ENCODE measurements at regions not wholly inside any gene's neighbourhood (a gene's known extent, or its start where the extent isn't known, plus 50 kb on each side); places are given as distances from the start of the nearest gene placed in this dataset.

DNA sequence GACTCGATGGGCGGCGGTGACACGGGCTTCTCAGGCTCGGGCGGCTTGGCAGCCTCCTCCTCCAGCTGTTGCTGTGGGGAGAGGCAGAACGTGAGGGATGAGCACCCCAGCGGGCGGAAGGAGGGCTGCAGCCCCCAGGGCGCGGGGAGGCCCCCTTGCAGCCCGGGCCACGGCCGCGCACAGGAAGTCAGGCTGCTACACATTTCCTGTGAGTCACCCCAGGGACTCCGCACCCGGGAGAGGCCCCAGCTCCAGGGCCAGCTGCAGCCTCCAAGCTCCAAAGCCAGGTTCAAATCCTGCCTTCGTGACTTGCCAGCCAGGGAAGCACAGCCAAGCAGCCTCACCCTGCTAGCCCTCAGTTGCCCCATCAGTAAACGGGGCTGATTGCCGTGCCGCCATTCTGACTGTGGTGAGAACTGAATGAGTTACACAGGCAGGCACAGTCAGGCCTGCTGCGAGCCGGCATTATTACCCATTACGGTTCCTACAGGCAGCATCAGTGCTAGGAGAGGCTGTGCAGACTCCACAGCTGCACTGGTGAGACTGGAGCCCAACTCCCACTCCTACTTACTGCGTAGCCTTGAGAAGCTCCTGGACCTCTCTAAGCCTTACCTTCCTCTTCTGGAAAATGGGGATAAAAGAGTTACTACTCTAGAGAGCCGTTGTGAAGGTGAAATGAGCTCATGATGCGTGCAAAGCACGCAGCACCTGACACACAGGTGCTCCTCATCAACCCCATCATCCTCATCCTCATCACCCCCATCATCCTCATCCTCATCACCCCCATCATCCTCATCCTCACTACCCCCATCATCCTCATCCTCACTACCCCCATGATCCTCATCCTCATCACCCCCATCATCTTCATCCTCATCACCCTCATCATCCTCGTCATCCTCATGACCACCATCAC, 100.9 kb downstream of the NCOR2 start:
- no peak overlapping the region for H3K4me3 ChIP-seq
- no peak overlapping the region for H3K9ac ChIP-seq
- H3K79me2 ChIP-seq (ENCODE audit: insufficient read depth), result peaks cover 22% of the 10 kb centered on the region; the same call in 1 of the 2 replicates
- TF ChIP-seq EZH2phosphoT487 (IDR thresholded peaks at IDR 0.05; ENCODE audit: insufficient read depth, low read depth), result no peak
- no peak for TF ChIP-seq EZH2 (IDR thresholded peaks at IDR 0.05; ENCODE audit: insufficient read depth, poor library complexity, severe bottlenecking)
- H3K9me3 ChIP-seq (ENCODE audit: low read depth), result no peaks in the 10 kb centered on the region
- no peaks in the 10 kb centered on the region for H4K20me1 ChIP-seq (ENCODE audit: insufficient read depth)
- H3K27me3 ChIP-seq (replicated peaks; ENCODE audit: insufficient read depth), result no peaks in the 10 kb centered on the region
- H3K9me2 ChIP-seq (ENCODE audit: insufficient read depth), result no peaks in the 10 kb centered on the region
- in situ Hi-C loops (cut with MboI), result no loop called here
- H3K4me1 ChIP-seq (ENCODE audit: insufficient read depth), result 0 out of 2 replicates have a peak, but pooled peaks cover 3% of the 10 kb centered on the region
- peak; percentile 45 for DNase-seq
- 72 to 73% methylated on average over 25 to 27 of the region's 29 CpGs for WGBS, 2 experiments (ENCODE audit: low coverage in 1 of 2, low lambda C conversion rate in 2 of 2, missing lambda C conversion rate in 2 of 2)
- H3K36me3 ChIP-seq (ENCODE audit: low read depth), result peaks cover 16% of the 10 kb centered on the region; the same call in 1 of the 2 replicates
- H3K4me2 ChIP-seq (ENCODE audit: unreplicated experiment), result no peak overlapping the region
- no peak overlapping the region for H3K27ac ChIP-seq
- H3F3A ChIP-seq (ENCODE audit: insufficient read depth), result no peaks in the 10 kb centered on the region
- no peak overlapping the region for H2AFZ ChIP-seq

DNA sequence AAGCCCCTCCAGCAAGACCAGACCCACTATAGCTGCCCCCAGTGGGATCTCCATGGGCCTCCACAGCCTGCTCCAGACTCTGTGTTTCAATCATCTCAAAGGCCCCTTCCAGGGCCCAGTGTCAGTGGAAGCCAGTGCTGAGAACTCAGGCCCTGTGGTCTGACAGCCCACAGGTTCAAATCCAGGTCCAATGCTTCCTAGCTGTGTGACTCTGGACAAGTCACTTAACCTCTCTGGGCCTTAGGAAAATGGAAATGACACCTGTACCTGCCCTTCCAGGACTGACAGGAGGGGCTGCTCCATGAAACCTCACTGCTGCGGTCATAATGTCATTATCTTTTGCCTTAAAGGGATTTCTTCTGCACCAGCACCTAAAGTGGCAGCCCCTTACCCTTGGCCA, 101.9 kb downstream of the NCOR2 start:
- no peak overlapping the region for H3K27ac ChIP-seq

DNA sequence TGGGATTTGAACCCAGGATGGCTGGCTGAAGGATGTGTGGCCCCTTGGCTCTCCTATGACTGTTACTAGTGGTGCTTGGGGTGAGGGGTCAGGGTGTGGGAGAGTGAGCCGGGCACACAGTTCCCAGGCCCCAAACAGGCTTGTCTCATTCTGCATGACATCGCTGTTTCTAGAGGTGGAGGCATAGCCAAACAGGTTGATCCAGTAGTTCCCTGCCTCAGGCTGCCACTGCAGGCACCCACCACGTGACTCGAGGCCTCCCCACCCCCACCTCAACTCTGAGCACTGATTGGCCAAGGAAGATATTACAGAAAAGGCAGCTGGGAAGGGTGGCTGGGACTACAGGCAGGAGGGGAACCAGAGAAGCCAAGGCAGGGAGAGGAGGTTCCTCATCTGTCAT, 102.6 kb downstream of the NCOR2 start:
- no peak for DNase-seq
- Histone ChIP-seq H3K27me3 (replicated peaks; ENCODE audit: insufficient read depth) (no peaks in the 10 kb centered on the region), H3K36me3 (ENCODE audit: low read depth) (peaks cover 10% of the 10 kb centered on the region; the same call in 1 of the 2 replicates), H3F3A (ENCODE audit: insufficient read depth) (no peaks in the 10 kb centered on the region), H3K4me2 (ENCODE audit: unreplicated experiment) (no peak overlapping the region), H3K9ac (no peak overlapping the region), H3K4me3 (no peak overlapping the region), H3K9me2 (ENCODE audit: insufficient read depth) (no peaks in the 10 kb centered on the region), H3K9me3 (ENCODE audit: low read depth) (no peaks in the 10 kb centered on the region), H3K4me1 (ENCODE audit: insufficient read depth) (0 out of 2 replicates have a peak, but pooled peaks cover 3% of the 10 kb centered on the region), H3K79me2 (ENCODE audit: insufficient read depth) (peaks cover 16% of the 10 kb centered on the region; the same call in 1 of the 2 replicates), H3K27ac (no peak overlapping the region), H4K20me1 (ENCODE audit: insufficient read depth) (no peaks in the 10 kb centered on the region), H2AFZ (no peak overlapping the region)
- in situ Hi-C loops (cut with MboI), result no loop called here
- no peak for TF ChIP-seq EZH2phosphoT487 (IDR thresholded peaks at IDR 0.05; ENCODE audit: insufficient read depth, low read depth)
- no peak for TF ChIP-seq EZH2 (IDR thresholded peaks at IDR 0.05; ENCODE audit: insufficient read depth, poor library complexity, severe bottlenecking)
- 96 to 98% methylated on average over 4 of the region's 4 CpGs for WGBS, 2 experiments (ENCODE audit: low coverage in 1 of 2, low lambda C conversion rate in 2 of 2, missing lambda C conversion rate in 2 of 2)

More for the DNA sequence above, 101.9 kb downstream of the NCOR2 start:
- 0 out of 2 replicates have a peak, but pooled peaks cover 3% of the 10 kb centered on the region for H3K4me1 ChIP-seq (ENCODE audit: insufficient read depth)
- H3F3A ChIP-seq (ENCODE audit: insufficient read depth), result no peaks in the 10 kb centered on the region
- no peak for DNase-seq
- WGBS, 2 experiments (ENCODE audit: low coverage in 1 of 2, low lambda C conversion rate in 2 of 2, missing lambda C conversion rate in 2 of 2), result 95 to 100% methylated on average over 1 of the region's 1 CpG
- peaks cover 13% of the 10 kb centered on the region; the same call in 1 of the 2 replicates for H3K36me3 ChIP-seq (ENCODE audit: low read depth)
- H3K4me2 ChIP-seq (ENCODE audit: unreplicated experiment), result no peak overlapping the region
- in situ Hi-C loops (cut with MboI), result no loop called here
- H3K79me2 ChIP-seq (ENCODE audit: insufficient read depth), result peaks cover 20% of the 10 kb centered on the region; the same call in 1 of the 2 replicates
- no peak overlapping the region for H3K9ac ChIP-seq
- no peaks in the 10 kb centered on the region for H3K9me2 ChIP-seq (ENCODE audit: insufficient read depth)
- H3K4me3 ChIP-seq, result no peak overlapping the region
- no peaks in the 10 kb centered on the region for H3K27me3 ChIP-seq (replicated peaks; ENCODE audit: insufficient read depth)
- H3K9me3 ChIP-seq (ENCODE audit: low read depth), result no peaks in the 10 kb centered on the region
- TF ChIP-seq EZH2 (IDR thresholded peaks at IDR 0.05; ENCODE audit: insufficient read depth, poor library complexity, severe bottlenecking) (no peak), EZH2phosphoT487 (IDR thresholded peaks at IDR 0.05; ENCODE audit: insufficient read depth, low read depth) (no peak)
- H2AFZ ChIP-seq, result no peak overlapping the region
- H4K20me1 ChIP-seq (ENCODE audit: insufficient read depth), result no peaks in the 10 kb centered on the region

DNA sequence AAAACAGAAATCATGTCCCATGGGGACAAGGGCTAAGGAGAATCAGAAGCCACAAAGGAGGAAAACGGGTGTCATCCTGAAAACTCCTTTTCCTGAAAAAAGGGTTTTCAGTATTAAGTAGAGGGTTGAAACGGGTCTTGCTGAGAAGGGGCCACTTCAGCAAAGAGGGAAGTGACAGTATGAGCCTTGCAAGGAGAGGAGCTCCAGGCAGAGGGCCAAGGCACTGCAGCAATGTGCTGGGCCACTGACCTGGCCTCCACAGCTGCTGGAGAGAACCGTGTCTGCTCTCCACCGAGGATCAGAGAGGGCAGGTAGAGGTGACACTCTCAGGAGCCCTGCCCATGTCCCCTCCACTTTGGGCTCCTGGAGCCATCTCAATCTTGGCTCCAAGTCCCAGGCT, 103.3 kb downstream of the NCOR2 start:
- no peaks in the 10 kb centered on the region for H4K20me1 ChIP-seq (ENCODE audit: insufficient read depth)
- in situ Hi-C loops (cut with MboI), result no loop called here
- H3K36me3 ChIP-seq (ENCODE audit: low read depth), result peaks cover 10% of the 10 kb centered on the region; the same call in 1 of the 2 replicates
- H3K27ac ChIP-seq, result no peak overlapping the region
- TF ChIP-seq EZH2phosphoT487 (IDR thresholded peaks at IDR 0.05; ENCODE audit: insufficient read depth, low read depth) (no peak), EZH2 (IDR thresholded peaks at IDR 0.05; ENCODE audit: insufficient read depth, poor library complexity, severe bottlenecking) (no peak)
- H3K9me2 ChIP-seq (ENCODE audit: insufficient read depth), result no peaks in the 10 kb centered on the region
- H3K27me3 ChIP-seq (replicated peaks; ENCODE audit: insufficient read depth), result no peaks in the 10 kb centered on the region
- no peaks in the 10 kb centered on the region for H3K9me3 ChIP-seq (ENCODE audit: low read depth)
- H3K79me2 ChIP-seq (ENCODE audit: insufficient read depth), result peaks cover 11% of the 10 kb centered on the region; the same call in 1 of the 2 replicates
- no peak overlapping the region for H3K4me3 ChIP-seq
- H3K4me2 ChIP-seq (ENCODE audit: unreplicated experiment), result no peak overlapping the region
- H3F3A ChIP-seq (ENCODE audit: insufficient read depth), result no peaks in the 10 kb centered on the region
- H3K9ac ChIP-seq, result no peak overlapping the region
- WGBS, 2 experiments (ENCODE audit: low coverage in 1 of 2, low lambda C conversion rate in 2 of 2, missing lambda C conversion rate in 2 of 2), result 68 to 75% methylated on average over 4 of the region's 4 CpGs
- no peak overlapping the region for H2AFZ ChIP-seq
- 0 out of 2 replicates have a peak, but pooled peaks cover 3% of the 10 kb centered on the region for H3K4me1 ChIP-seq (ENCODE audit: insufficient read depth)
- no peak for DNase-seq

Measured in GM23248 (cell line).